Inflammatory macrophage (primary cell): ENCODE measurements at regions not wholly inside any gene's neighbourhood (a gene's known extent, or its start where the extent isn't known, plus 50 kb on each side); places are given as distances from the start of the nearest gene placed in this dataset.
"Not testable (repeated sequence)": the region's sequence is repeated elsewhere in the genome, so short reads cannot be mapped to it uniquely, and the experiment has no call there.

Source experiments
- DNase-seq, 2 donors: peaks; one replicate each; pipeline ENCODE4 v3.0.0-alpha.2; 2020 to 2022

DNA sequence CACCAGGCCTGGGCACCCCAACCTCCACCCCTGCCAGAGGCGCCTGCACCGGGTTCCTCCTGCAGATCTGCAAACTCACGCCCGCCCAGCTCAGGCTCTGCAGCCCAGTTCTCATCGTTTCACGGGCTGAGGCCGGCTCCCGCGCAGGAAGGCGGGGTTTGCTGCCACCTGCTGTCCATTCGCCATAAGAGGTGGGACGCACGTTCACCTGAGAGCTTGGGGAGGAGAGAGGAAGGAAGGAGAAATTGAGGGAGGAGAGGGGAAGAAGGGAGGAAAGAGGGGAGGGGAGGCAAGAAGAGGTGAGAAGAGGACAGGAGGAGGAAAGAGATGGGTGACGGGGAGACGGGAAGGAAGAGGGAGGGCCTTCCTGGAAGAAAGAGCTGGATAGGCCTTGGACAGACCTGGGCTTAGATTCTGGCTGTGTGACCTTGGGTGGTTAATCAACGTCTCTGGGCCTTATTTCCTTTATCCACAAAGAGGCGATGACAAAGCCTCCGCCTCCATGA is 114.5 kb downstream of the ADRA2C start:
- peak; percentile 27 to 56 for DNase-seq

DNA sequence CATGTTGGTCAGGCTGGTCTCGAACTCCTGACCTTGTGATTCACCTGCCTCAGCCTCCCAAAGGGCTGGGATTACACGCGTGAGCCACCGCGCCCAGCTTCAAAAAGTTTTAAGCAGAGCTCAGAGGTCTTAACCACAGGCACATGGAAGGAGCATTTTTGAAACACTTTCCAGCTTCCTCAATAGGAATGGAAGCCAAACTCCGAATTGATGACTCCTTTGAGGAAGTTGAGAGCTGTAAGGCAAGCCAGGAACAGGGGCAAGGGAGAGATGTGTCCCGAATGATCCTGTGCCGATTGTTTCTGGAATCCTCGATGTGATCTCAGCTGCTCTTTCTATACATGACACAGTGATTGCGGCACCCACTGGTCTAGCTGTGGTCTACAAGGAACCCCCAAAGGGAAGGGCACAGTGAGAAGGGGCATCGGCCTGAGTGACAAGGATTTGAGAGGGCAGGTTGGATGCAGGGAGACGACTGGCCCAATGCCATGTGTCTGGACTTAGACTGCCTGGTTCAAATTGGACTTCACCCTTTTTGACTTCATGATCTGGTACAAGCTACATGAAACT is 116.2 kb downstream of the ADRA2C start:
- DNase-seq = not testable (repeated sequence)

DNA sequence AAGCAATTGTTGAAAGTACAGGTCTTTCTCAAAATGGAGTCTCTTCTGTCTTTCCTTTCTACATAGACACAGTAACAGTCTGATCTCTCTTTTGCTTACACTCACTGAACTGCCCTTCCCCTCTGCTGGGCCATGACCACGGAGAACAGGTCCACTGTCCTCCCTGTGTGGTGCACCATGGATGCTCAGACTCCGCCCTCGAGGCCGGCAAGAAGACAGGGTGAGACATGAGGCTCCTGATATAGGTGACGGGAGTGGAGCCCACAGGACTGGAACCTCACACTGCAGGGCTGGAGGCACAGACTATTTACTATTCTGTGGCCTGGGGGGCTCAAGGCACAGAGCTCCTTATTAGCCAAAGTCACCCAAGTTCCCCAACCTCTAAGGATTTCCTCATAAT is 118.1 kb downstream of the ADRA2C start:
- not testable (repeated sequence) for DNase-seq

DNA sequence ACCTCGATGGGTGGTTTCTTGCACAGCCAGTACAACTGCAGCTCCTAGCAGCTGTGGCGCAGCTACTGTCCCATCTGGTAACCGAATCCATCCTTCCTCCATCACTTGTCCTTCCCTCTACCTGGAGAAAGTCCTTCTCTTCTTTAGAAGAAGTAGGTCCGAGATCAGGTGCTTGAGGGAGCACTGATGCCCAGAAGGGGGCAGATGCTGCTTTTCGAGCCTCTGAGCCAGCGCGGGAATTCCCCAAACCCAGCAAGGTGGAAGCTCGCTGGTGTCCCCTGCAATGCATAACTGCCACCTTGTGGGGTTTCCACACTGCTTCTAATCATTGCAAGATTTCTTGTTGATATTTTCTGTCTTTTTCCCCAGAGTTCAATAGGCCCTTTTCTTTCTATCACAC is 127.4 kb downstream of the ADRA2C start:
- DNase-seq = not testable (repeated sequence)

DNA sequence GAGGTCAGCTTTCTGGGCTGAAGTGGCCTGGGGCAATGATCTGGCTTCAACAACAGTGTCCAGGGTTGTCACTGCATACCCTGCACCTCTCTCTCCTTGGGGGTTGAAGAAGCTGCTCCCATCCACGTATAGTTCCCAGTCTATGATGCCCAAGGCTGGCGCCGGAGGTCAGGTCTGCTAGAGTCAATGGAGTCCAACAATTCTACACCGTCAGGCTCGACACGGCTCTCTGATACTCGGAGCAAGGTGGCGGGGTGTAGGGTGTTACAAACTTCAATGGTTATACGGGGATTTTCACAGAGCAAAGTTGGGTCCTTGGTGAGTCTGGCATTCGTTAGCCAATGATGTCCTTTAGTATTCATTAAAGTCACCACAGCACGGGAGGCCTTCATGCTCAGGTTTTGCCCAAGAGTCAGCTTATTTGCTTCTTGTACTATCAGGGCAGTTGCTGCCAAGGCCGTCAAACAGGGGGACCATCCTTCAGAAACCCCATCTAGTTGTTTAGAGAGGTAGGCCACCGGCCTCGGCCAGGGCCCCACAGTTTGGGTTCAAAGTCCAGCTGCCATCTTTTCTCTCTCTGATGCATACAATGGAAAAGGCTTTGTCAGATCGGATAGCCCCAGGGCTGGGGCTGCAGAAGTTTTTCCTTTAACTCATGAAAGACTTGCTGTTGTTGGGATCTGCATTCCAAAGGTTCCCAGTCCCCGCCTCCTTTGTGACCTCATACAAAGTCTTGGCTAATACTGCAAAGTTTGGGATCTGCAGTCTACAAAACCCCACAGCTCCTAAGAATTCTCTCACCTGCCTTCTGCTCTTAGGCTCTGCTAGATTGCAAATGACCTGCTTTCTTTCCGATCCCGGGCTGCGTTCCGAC is 128.1 kb downstream of the ADRA2C start:
- not testable (repeated sequence) for DNase-seq

DNA sequence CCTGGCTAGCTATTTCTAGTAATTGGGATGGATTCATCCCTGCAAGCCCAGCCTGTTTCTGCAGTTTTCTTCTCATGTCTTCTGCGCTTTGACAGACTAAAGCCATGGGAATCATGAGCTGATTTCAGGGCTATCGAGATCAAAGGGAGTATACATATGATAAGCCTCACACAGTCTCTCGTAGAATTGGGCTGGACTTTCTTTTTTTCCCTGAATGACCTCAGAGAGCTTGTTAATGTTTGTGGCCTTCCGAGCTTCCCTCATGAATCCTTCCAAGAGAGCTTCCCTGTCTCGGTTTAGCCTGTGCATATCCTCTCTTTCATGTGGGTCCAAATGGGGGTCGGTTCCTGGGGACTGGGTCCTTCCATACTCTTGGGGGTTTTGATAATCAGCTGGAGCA is 130.3 kb downstream of the ADRA2C start:
- DNase-seq = no peak

GRCh38 chr4:3896871-3897578 is 130.8 kb downstream of the ADRA2C start:
- DNase-seq = not testable (repeated sequence)

DNA sequence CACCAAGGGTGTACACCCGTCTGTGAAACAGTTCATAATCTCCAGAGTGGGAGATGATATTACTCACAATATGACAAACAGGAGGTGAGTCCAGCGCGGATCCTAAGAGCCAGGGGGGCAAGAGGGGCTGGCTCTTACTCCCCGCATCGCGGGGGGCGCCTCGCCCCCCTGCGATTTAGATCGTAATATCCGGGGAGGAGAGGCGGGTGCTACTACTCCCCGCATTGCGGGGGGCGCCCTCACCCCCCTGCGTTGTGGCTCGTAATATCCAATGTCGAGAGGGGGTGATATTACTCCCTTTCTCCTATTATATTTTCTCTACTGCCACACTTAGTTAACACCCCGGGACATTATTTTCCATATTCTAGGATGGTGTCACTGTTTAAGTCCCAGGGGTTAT is 131.9 kb downstream of the ADRA2C start:
- DNase-seq = no peak

- not testable (repeated sequence) for DNase-seq
Measured at GRCh38 chr4:3898928-3899327, 132.7 kb downstream of the ADRA2C start.

GRCh38 chr4:3904264-3904955 is 138.2 kb downstream of the ADRA2C start:
- DNase-seq = not testable (repeated sequence)

DNA sequence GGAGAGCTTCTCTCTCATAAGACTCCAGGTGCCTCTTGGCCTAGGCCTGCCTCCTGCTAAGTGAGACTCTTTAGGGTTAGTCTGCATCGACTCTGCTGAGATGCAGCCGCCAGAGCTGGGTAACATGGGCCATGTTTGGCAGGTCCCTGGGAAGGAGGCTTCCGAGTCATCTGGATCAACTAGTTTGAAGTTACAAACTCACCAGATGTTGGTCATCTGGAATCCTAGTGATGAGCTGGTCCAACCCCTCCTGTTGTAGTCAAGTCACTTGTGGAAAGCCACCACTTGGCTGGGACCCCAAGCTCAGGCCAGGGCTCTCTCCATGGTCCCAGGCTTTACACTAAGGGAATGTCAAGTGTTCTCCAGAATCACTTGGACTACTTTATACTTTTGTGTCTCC is 143.4 kb downstream of the ADRA2C start:
- DNase-seq = not testable (repeated sequence)

DNA sequence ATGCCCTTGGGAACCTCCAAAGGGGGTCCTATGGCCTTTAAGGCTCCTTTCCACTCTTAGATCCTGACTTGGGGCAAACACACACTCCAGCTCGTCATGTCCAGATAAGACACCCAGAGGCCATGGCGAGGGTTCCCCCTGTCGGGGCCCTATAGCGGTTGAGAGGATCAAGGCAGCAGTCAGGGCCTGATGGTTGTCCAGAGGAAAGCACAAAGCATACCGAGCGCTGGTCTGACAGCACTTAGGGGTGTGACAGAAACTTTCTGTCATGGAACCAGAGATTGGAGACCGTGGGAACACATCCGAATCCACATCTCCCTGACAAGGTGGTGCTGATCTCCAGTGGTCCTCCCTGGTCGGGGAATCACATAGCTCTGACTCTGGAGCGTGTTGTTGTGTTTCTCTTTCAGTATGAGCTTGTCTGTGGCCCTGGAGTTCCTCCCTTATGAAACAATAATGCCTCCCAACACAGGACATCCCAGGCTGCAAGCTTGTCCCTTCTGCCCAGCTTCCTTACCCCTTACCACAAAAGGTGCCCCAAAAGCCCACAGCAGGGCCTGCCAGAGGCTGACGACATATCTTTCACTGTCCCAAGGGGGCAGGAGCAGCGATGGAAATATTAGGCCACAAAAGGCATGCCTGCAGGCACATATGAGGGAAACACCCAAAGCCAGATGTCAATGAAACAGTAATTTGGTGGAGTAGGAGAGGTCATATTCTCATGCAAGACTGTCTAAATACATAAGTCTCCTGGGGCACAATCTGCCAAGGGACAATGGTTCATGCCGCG is 144.2 kb downstream of the ADRA2C start:
- not testable (repeated sequence) for DNase-seq

DNA sequence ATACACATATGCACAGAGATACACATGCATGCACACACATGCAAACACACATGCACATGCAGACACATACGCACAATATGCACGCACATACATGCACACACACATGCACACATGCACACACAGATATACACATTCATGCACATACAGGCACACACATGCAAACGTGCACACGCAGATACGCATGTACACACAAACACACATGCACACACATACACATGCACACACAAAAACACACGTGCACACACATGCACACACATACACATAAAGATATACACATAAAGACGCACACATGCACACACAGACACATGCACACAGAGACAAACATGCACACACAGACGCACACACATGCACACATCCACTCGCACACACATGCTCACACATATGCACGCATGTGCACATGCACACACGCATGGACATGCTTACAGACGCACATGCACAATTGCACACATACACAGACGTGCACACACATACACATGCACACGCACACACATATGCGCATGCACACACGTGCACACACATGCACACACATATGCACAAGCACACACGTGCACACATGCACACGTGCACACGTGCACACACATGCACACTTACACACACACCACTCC is 145.2 kb downstream of the ADRA2C start:
- DNase-seq = no peak

DNA sequence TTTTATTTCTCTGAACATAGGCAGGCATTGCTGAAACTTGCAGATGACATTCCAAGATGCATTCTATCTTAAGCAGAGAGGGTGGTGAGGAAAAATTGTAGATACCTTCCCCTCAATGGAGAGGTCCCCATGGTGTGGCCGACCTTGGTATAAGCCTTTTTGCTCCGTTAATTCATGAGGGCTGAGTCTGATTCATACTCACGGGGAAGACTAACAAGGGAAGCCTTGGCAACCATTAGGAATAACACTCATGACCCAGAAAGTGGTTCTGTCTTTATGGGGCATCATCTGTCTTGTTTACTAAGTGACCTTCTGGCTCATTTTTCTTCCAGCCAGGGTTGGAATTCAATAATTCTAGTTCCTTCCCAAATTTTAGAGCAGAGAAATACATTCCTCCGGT is 148.3 kb downstream of the ADRA2C start:
- DNase-seq = not testable (repeated sequence)

- not testable (repeated sequence) for DNase-seq
Measured at GRCh38 chr4:3919509-3919908, 153.3 kb downstream of the ADRA2C start.

DNA sequence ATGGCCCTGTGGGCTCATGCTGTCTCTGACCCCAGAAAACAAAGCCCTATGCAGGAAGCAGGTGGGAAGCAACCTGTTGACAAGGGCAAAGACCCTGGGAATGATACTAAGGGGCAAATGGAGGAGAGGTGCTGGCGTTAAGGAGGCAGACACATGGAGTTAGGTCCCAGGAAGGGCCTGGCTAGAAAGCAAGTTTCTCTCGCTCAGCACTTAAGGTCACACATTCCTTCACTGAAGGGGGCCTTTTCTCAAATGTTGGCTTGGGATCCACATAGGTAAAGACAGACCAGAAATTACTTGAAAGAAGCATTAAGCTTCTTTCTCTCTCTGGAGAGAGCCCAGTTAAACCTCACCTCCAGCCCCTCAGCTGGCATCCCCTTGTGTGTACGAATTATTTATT is 155.7 kb downstream of the ADRA2C start:
- DNase-seq = not testable (repeated sequence)

GRCh38 chr4:3925841-3926240 is 159.7 kb downstream of the ADRA2C start:
- DNase-seq = not testable (repeated sequence)

GRCh38 chr4:3926271-3926670 is 160.1 kb downstream of the ADRA2C start:
- not testable (repeated sequence) for DNase-seq

GRCh38 chr4:3926969-3927755 is 161.0 kb downstream of the ADRA2C start:
- DNase-seq = not testable (repeated sequence)

- not testable (repeated sequence) for DNase-seq
Measured at GRCh38 chr4:3929431-3929830, 163.2 kb downstream of the ADRA2C start.
